AG09319 (cell line): ENCODE measurements at regions not wholly inside any gene's neighbourhood (a gene's known extent, or its start where the extent isn't known, plus 50 kb on each side); places are given as distances from the start of the nearest gene placed in this dataset.

Source experiments
- DNase-seq: peaks from one replicate; pipeline ENCODE4 v3.0.0-alpha.2; 2010; ENCODE audit warnings: low read depth; ENCODE audit errors: extremely low read depth
- TF ChIP-seq, protein P1 (sequence below): IDR thresholded peaks from 2 replicates; pipeline ENCODE4 v1.5.1; 2011; ENCODE audit warnings: low read depth, mild to moderate bottlenecking, inconsistent platforms, low read length, moderate library complexity

GRCh38 chr13:73708393-73708985 lies 425.7 kb downstream of the KLF12 start:
- TF ChIP-seq, protein P1, sequence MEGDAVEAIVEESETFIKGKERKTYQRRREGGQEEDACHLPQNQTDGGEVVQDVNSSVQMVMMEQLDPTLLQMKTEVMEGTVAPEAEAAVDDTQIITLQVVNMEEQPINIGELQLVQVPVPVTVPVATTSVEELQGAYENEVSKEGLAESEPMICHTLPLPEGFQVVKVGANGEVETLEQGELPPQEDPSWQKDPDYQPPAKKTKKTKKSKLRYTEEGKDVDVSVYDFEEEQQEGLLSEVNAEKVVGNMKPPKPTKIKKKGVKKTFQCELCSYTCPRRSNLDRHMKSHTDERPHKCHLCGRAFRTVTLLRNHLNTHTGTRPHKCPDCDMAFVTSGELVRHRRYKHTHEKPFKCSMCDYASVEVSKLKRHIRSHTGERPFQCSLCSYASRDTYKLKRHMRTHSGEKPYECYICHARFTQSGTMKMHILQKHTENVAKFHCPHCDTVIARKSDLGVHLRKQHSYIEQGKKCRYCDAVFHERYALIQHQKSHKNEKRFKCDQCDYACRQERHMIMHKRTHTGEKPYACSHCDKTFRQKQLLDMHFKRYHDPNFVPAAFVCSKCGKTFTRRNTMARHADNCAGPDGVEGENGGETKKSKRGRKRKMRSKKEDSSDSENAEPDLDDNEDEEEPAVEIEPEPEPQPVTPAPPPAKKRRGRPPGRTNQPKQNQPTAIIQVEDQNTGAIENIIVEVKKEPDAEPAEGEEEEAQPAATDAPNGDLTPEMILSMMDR = peak; percentile 88
- DNase-seq = peak; percentile 18

DNA sequence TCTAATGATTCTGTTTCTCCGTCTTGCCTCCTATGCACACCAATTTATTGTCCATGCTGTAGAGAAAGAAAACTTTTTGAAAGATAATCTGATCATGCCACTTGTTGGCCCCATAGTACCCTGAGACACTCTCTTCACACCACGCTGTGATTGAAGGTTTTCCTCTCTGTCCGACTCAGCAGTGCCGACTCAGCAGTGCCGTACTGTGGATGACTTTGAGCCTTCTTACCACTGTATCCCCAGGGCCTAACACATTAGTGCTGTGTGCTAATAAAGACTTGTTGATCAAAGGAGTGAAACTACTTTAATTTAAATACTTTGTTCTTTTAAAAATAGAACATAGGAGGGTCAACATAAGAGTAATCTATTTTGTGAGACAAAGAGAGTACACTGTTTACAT lies 429.6 kb downstream of the KLF12 start:
- DNase-seq = no peak
- TF ChIP-seq, protein P1 = no peak

DNA sequence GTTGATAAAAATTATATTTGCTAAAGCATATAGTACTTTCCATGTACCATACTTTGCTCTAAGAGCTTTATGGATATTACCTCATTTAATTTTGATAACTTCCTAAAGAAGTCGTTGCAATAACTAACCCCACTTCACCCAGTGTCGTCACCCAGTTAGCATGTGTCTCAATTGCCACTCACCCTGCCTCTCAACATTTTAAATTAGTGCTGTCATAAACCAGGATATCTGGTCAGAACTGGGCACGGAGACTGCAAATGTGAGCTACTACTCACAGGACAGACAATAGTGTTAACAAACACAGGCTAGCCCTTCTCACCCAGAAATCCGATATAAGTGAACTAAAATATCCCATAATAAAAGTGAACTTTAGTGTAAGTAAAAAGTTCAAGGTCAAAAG lies 430.6 kb downstream of the KLF12 start:
- DNase-seq = no peak
- TF ChIP-seq, protein P1 = no peak

- no peak for DNase-seq
- TF ChIP-seq, protein P1 = no peak
Measured at GRCh38 chr13:73702419-73703071, 431.7 kb downstream of the KLF12 start.

- no peak for DNase-seq
- TF ChIP-seq, protein P1 = no peak
Measured at GRCh38 chr13:73701160-73701559, 433.0 kb downstream of the KLF12 start.

- TF ChIP-seq, protein P1 = no peak
- no peak for DNase-seq
Measured at GRCh38 chr13:73698859-73699258, 435.3 kb downstream of the KLF12 start.

DNA sequence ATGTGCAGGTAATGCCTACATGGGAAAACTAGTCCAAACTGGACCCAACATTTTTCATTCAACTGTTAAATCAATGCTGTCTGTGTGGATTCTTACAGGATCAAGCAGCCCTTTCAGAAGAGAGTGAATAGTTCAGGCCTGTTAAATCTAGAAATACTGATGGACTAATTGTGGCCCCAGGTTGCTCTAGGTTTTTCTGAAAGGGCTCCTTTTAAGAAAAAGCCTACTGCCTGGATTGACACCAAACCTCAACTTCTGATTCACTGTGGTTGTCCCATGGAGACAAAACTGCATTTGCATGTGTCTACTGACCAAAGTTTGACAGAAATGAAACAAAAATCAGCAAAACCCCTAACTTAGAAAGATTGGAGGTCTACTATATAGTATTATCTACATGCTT lies 437.0 kb downstream of the KLF12 start:
- no peak for DNase-seq
- TF ChIP-seq, protein P1 = no peak
